ENCODE measurements at regions not wholly inside any gene's neighbourhood (a gene's known extent, or its start where the extent isn't known, plus 50 kb on each side); places are given as distances from the start of the nearest gene placed in this dataset.

DNA sequence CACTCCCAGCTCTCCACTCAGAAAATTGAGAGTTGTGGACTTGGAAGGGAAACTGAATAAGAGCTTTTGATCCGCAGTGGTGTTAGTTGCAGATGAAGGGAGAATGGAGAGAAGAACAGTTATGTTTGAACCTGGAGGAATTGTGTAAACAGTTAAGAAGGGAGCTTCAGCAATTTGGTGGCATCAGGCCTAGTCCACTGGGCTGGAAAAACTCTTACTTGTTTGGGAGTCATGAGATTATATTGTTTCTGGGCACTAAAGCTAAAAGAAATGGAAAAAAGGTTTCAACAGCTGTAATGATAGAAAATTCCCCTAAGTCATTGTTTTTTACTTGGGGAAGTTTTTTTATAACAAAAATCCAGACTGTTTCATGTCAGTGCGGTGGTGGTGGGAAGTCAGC is 256.1 kb upstream of the C1orf87 start:
- Histone ChIP-seq H3K79me2 (replicated peaks; ENCODE audit: insufficient read depth, low read length) (no peaks in the 10 kb centered on the region), H3K9me2 (ENCODE audit: insufficient read depth, low read length) (no peaks in the 10 kb centered on the region), H3K4me2 (ENCODE audit: low read length) (no peak overlapping the region), H3K9ac (ENCODE audit: low read length) (no peak overlapping the region), H3K9me3 (ENCODE audit: low read length) (no peaks in the 10 kb centered on the region), H2AFZ (ENCODE audit: low read depth, low read length) (no peak overlapping the region), H4K20me1 (ENCODE audit: insufficient read depth) (no peaks in the 10 kb centered on the region), H3K27ac (ENCODE audit: low read length) (no peak overlapping the region), H3K36me3 (ENCODE audit: insufficient read depth, low read length) (no peaks in the 10 kb centered on the region), H3K27me3 (ENCODE audit: insufficient read depth, low read depth, low read length) (no peaks in the 10 kb centered on the region), H3K4me3 (ENCODE audit: low read length) (no peak overlapping the region), H3F3A (ENCODE audit: insufficient read depth, low read length, poor library complexity, severe bottlenecking) (no peaks in the 10 kb centered on the region)
- TF ChIP-seq TAF1 (IDR thresholded peaks at IDR 0.05; ENCODE audit: low read depth) (no peak), EZH2 (IDR thresholded peaks at IDR 0.05; ENCODE audit: borderline replicate concordance, insufficient read depth, low read length, poor library complexity, severe bottlenecking) (no peak), MXI1 (conservative IDR thresholded peaks at IDR 0.05; ENCODE audit: poor library complexity, severe bottlenecking) (no peak), EP300 (conservative IDR thresholded peaks at IDR 0.05; ENCODE audit: poor library complexity, severe bottlenecking) (no peak), POLR2AphosphoS5 (IDR thresholded peaks at IDR 0.05) (no peak), RAD21 (conservative IDR thresholded peaks at IDR 0.05) (no peak), SMC3 (conservative IDR thresholded peaks at IDR 0.05; ENCODE audit: poor library complexity) (no peak)
- TF ChIP-seq, protein P1, sequence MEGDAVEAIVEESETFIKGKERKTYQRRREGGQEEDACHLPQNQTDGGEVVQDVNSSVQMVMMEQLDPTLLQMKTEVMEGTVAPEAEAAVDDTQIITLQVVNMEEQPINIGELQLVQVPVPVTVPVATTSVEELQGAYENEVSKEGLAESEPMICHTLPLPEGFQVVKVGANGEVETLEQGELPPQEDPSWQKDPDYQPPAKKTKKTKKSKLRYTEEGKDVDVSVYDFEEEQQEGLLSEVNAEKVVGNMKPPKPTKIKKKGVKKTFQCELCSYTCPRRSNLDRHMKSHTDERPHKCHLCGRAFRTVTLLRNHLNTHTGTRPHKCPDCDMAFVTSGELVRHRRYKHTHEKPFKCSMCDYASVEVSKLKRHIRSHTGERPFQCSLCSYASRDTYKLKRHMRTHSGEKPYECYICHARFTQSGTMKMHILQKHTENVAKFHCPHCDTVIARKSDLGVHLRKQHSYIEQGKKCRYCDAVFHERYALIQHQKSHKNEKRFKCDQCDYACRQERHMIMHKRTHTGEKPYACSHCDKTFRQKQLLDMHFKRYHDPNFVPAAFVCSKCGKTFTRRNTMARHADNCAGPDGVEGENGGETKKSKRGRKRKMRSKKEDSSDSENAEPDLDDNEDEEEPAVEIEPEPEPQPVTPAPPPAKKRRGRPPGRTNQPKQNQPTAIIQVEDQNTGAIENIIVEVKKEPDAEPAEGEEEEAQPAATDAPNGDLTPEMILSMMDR (IDR thresholded peaks at IDR 0.05; ENCODE audit: poor library complexity, severe bottlenecking): no peak
- TF ChIP-seq, protein P2, sequence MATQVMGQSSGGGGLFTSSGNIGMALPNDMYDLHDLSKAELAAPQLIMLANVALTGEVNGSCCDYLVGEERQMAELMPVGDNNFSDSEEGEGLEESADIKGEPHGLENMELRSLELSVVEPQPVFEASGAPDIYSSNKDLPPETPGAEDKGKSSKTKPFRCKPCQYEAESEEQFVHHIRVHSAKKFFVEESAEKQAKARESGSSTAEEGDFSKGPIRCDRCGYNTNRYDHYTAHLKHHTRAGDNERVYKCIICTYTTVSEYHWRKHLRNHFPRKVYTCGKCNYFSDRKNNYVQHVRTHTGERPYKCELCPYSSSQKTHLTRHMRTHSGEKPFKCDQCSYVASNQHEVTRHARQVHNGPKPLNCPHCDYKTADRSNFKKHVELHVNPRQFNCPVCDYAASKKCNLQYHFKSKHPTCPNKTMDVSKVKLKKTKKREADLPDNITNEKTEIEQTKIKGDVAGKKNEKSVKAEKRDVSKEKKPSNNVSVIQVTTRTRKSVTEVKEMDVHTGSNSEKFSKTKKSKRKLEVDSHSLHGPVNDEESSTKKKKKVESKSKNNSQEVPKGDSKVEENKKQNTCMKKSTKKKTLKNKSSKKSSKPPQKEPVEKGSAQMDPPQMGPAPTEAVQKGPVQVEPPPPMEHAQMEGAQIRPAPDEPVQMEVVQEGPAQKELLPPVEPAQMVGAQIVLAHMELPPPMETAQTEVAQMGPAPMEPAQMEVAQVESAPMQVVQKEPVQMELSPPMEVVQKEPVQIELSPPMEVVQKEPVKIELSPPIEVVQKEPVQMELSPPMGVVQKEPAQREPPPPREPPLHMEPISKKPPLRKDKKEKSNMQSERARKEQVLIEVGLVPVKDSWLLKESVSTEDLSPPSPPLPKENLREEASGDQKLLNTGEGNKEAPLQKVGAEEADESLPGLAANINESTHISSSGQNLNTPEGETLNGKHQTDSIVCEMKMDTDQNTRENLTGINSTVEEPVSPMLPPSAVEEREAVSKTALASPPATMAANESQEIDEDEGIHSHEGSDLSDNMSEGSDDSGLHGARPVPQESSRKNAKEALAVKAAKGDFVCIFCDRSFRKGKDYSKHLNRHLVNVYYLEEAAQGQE (IDR thresholded peaks at IDR 0.05; ENCODE audit: borderline replicate concordance): no peak

DNA sequence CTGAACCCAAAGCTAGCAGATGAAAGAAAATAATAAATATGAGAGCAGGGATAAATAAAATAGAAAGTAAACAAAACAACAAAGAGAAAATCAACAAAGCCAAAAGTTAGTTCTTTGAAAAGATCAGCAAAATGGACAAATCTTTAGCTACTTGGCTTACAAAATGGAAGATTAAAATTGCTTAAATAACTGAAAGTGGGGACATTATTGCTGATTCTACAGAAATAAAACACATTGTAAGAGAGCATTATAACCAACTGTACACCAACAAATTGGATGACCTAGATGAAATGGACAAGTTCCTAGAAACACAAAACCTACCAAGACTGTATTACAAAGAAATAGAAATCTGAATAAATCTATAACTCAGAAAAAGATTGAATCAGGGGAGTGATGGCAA is 238.3 kb upstream of the C1orf87 start:
- no peak overlapping the region for H3K27ac ChIP-seq (ENCODE audit: low read length)

More for the DNA sequence above, 238.3 kb upstream of the C1orf87 start:
- TF ChIP-seq TAF1 (IDR thresholded peaks at IDR 0.05; ENCODE audit: low read depth) (no peak), EP300 (conservative IDR thresholded peaks at IDR 0.05; ENCODE audit: poor library complexity, severe bottlenecking) (no peak), MXI1 (conservative IDR thresholded peaks at IDR 0.05; ENCODE audit: poor library complexity, severe bottlenecking) (no peak), SMC3 (conservative IDR thresholded peaks at IDR 0.05; ENCODE audit: poor library complexity) (no peak), POLR2AphosphoS5 (IDR thresholded peaks at IDR 0.05) (no peak), RAD21 (conservative IDR thresholded peaks at IDR 0.05) (no peak), EZH2 (IDR thresholded peaks at IDR 0.05; ENCODE audit: borderline replicate concordance, insufficient read depth, low read length, poor library complexity, severe bottlenecking) (no peak)
- TF ChIP-seq, protein P1 (IDR thresholded peaks at IDR 0.05; ENCODE audit: poor library complexity, severe bottlenecking): no peak
- TF ChIP-seq, protein P2 (IDR thresholded peaks at IDR 0.05; ENCODE audit: borderline replicate concordance): no peak
- H3K27me3 ChIP-seq (ENCODE audit: insufficient read depth, low read depth, low read length): no peaks in the 10 kb centered on the region
- H3K9ac ChIP-seq (ENCODE audit: low read length): no peak overlapping the region
- H3K9me3 ChIP-seq (ENCODE audit: low read length): no peaks in the 10 kb centered on the region
- H3K79me2 ChIP-seq (replicated peaks; ENCODE audit: insufficient read depth, low read length): no peaks in the 10 kb centered on the region
- no peak overlapping the region for H3K4me3 ChIP-seq (ENCODE audit: low read length)
- H3K9me2 ChIP-seq (ENCODE audit: insufficient read depth, low read length): no peaks in the 10 kb centered on the region
- H3F3A ChIP-seq (ENCODE audit: insufficient read depth, low read length, poor library complexity, severe bottlenecking): no peaks in the 10 kb centered on the region
- no peak overlapping the region for H3K4me2 ChIP-seq (ENCODE audit: low read length)
- no peaks in the 10 kb centered on the region for H3K36me3 ChIP-seq (ENCODE audit: insufficient read depth, low read length)
- H2AFZ ChIP-seq (ENCODE audit: low read depth, low read length): no peak overlapping the region
- H4K20me1 ChIP-seq (ENCODE audit: insufficient read depth): no peaks in the 10 kb centered on the region
